Epithelial cell of proximal tubule (primary cell): ENCODE measurements at regions not wholly inside any gene's neighbourhood (a gene's known extent, or its start where the extent isn't known, plus 50 kb on each side); places are given as distances from the start of the nearest gene placed in this dataset.

Experiments used
- DNase-seq: peaks from one replicate; pipeline ENCODE4 v3.0.0-alpha.2; 2011; ENCODE audit warnings: low read depth
- H3K4me3 ChIP-seq: 2 replicates; pipeline ENCODE4 v1.5.1; 2011; ENCODE audit warnings: low read depth, mild to moderate bottlenecking, low read length
- CTCF ChIP-seq: conservative IDR thresholded peaks from 2 replicates; pipeline ENCODE4 v1.5.1; 2012; ENCODE audit warnings: low read depth, mild to moderate bottlenecking, low read length

GRCh38 chr2:19116918-19117317 lies 241.5 kb downstream of the OSR1 start:
- TF ChIP-seq CTCF, result no peak
- no peak overlapping the region for H3K4me3 ChIP-seq
- no peak for DNase-seq

- no peak for DNase-seq
- no peak for TF ChIP-seq CTCF
- no peak overlapping the region for H3K4me3 ChIP-seq
These were observed 243.6 kb downstream of the OSR1 start for GRCh38 chr2:19114754-19115231.

- DNase-seq, result no peak
These were observed 244.3 kb downstream of the OSR1 start for GRCh38 chr2:19114126-19114525.

GRCh38 chr2:19111354-19111753 lies 247.1 kb downstream of the OSR1 start:
- no peak for TF ChIP-seq CTCF
- H3K4me3 ChIP-seq, result no peak overlapping the region
- DNase-seq, result no peak

More at GRCh38 chr2:19114126-19114525, 244.3 kb downstream of the OSR1 start:
- no peak for TF ChIP-seq CTCF
- no peak overlapping the region for H3K4me3 ChIP-seq

GRCh38 chr2:19109518-19109917 lies 248.9 kb downstream of the OSR1 start:
- DNase-seq, result no peak
- TF ChIP-seq CTCF, result no peak
- no peak overlapping the region for H3K4me3 ChIP-seq

GRCh38 chr2:19106376-19106775 lies 252.0 kb downstream of the OSR1 start:
- TF ChIP-seq CTCF, result no peak
- no peak for DNase-seq
- no peak overlapping the region for H3K4me3 ChIP-seq

GRCh38 chr2:19104503-19104902 lies 253.9 kb downstream of the OSR1 start:
- H3K4me3 ChIP-seq, result no peak overlapping the region
- DNase-seq, result no peak
- TF ChIP-seq CTCF, result no peak
